ENCODE measurements at regions not wholly inside any gene's neighbourhood (a gene's known extent, or its start where the extent isn't known, plus 50 kb on each side); places are given as distances from the start of the nearest gene placed in this dataset.

- H3K27me3 ChIP-seq (ENCODE audit: insufficient read depth, low read depth, severe bottlenecking), result no peaks in the 10 kb centered on the region
- no peak for TF ChIP-seq CTCF (IDR thresholded peaks at IDR 0.05; ENCODE audit: low read depth, low read length)
- no peak overlapping the region for H3K27ac ChIP-seq
- no peaks in the 10 kb centered on the region for H3K9me3 ChIP-seq (ENCODE audit: severe bottlenecking)
- H3K4me3 ChIP-seq (ENCODE audit: low read depth, low read length), result no peak overlapping the region
- no peaks in the 10 kb centered on the region for H3K36me3 ChIP-seq
- no peak for DNase-seq
Measured at GRCh38 chr4:63786171-63786570, 623.1 kb downstream of the TECRL start.

- H3K36me3 ChIP-seq, result no peaks in the 10 kb centered on the region
- no peaks in the 10 kb centered on the region for H3K27me3 ChIP-seq (ENCODE audit: insufficient read depth, low read depth, severe bottlenecking)
- DNase-seq, result no peak
- TF ChIP-seq CTCF (IDR thresholded peaks at IDR 0.05; ENCODE audit: low read depth, low read length), result no peak
- H3K9me3 ChIP-seq (ENCODE audit: severe bottlenecking), result no peaks in the 10 kb centered on the region
- H3K4me3 ChIP-seq (ENCODE audit: low read depth, low read length), result no peak overlapping the region
- H3K27ac ChIP-seq, result no peak overlapping the region
Measured at GRCh38 chr4:63784822-63785221, 624.4 kb downstream of the TECRL start.

GRCh38 chr4:63777601-63778000 lies 631.6 kb downstream of the TECRL start:
- Histone ChIP-seq H3K4me3 (ENCODE audit: low read depth, low read length) (no peak overlapping the region), H3K36me3 (no peaks in the 10 kb centered on the region), H3K9me3 (ENCODE audit: severe bottlenecking) (no peaks in the 10 kb centered on the region), H3K27ac (no peak overlapping the region), H3K27me3 (ENCODE audit: insufficient read depth, low read depth, severe bottlenecking) (no peaks in the 10 kb centered on the region)
- no peak for DNase-seq
- TF ChIP-seq CTCF (IDR thresholded peaks at IDR 0.05; ENCODE audit: low read depth, low read length), result no peak

- no peak overlapping the region for H3K27ac ChIP-seq
- no peaks in the 10 kb centered on the region for H3K36me3 ChIP-seq
- no peaks in the 10 kb centered on the region for H3K27me3 ChIP-seq (ENCODE audit: insufficient read depth, low read depth, severe bottlenecking)
- no peak overlapping the region for H3K4me3 ChIP-seq (ENCODE audit: low read depth, low read length)
- no peak for TF ChIP-seq CTCF (IDR thresholded peaks at IDR 0.05; ENCODE audit: low read depth, low read length)
- no peak for DNase-seq
- no peaks in the 10 kb centered on the region for H3K9me3 ChIP-seq (ENCODE audit: severe bottlenecking)
Measured at GRCh38 chr4:63764400-63764799, 644.9 kb downstream of the TECRL start.

GRCh38 chr4:63757929-63758328 lies 651.3 kb downstream of the TECRL start:
- Histone ChIP-seq H3K27ac (no peak overlapping the region), H3K27me3 (ENCODE audit: insufficient read depth, low read depth, severe bottlenecking) (no peaks in the 10 kb centered on the region), H3K4me3 (ENCODE audit: low read depth, low read length) (no peak overlapping the region), H3K9me3 (ENCODE audit: severe bottlenecking) (no peaks in the 10 kb centered on the region), H3K36me3 (no peaks in the 10 kb centered on the region)
- no peak for TF ChIP-seq CTCF (IDR thresholded peaks at IDR 0.05; ENCODE audit: low read depth, low read length)
- no peak for DNase-seq

GRCh38 chr4:63742882-63743281 lies 666.4 kb downstream of the TECRL start:
- no peaks in the 10 kb centered on the region for H3K36me3 ChIP-seq
- H3K9me3 ChIP-seq (ENCODE audit: severe bottlenecking), result no peaks in the 10 kb centered on the region
- no peak overlapping the region for H3K27ac ChIP-seq
- H3K27me3 ChIP-seq (ENCODE audit: insufficient read depth, low read depth, severe bottlenecking), result no peaks in the 10 kb centered on the region
- no peak for DNase-seq
- no peak overlapping the region for H3K4me3 ChIP-seq (ENCODE audit: low read depth, low read length)
- no peak for TF ChIP-seq CTCF (IDR thresholded peaks at IDR 0.05; ENCODE audit: low read depth, low read length)
